ENCODE measurements at regions not wholly inside any gene's neighbourhood (a gene's known extent, or its start where the extent isn't known, plus 50 kb on each side); places are given as distances from the start of the nearest gene placed in this dataset.

- Mint-ChIP-seq H3K9me3 (ENCODE audit: unreplicated experiment) (peaks cover 14% of the 10 kb centered on the region), H3K4me1 (ENCODE audit: unreplicated experiment) (no peaks in the 10 kb centered on the region), H3K4me3 (ENCODE audit: unreplicated experiment) (no peak overlapping the region), H3K27ac (ENCODE audit: unreplicated experiment) (no peak overlapping the region), H3K36me3 (ENCODE audit: unreplicated experiment) (no peaks in the 10 kb centered on the region), H3K27me3 (ENCODE audit: unreplicated experiment) (peaks cover 7% of the 10 kb centered on the region)
- TF ChIP-seq, protein P1, sequence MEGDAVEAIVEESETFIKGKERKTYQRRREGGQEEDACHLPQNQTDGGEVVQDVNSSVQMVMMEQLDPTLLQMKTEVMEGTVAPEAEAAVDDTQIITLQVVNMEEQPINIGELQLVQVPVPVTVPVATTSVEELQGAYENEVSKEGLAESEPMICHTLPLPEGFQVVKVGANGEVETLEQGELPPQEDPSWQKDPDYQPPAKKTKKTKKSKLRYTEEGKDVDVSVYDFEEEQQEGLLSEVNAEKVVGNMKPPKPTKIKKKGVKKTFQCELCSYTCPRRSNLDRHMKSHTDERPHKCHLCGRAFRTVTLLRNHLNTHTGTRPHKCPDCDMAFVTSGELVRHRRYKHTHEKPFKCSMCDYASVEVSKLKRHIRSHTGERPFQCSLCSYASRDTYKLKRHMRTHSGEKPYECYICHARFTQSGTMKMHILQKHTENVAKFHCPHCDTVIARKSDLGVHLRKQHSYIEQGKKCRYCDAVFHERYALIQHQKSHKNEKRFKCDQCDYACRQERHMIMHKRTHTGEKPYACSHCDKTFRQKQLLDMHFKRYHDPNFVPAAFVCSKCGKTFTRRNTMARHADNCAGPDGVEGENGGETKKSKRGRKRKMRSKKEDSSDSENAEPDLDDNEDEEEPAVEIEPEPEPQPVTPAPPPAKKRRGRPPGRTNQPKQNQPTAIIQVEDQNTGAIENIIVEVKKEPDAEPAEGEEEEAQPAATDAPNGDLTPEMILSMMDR (IDR thresholded peaks at IDR 0.05): no peak
- no peak for DNase-seq (ENCODE audit: extremely low spot score, unreplicated experiment)
These were observed 112.9 kb upstream of the GYPC start for GRCh38 chr2:126543081-126543480.

DNA sequence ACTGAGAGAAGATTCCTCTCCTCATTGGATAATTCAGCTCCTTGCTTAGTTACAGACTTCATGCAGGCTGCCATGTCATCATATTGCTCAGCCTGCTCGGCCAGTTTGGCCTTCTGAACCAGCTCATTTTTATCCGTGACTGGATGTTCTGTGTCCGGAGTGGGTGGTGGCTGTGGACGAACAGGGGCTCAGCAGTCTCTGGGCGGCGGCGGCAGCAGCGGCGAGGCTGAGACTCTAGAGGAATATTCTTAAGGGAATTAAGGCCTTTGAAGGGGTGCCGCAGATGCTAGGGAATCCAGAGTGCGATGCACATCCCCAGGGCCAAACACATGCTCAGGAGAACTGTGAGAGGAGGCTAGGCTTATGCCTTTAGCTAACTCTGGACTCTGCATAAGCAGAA lies 97.9 kb upstream of the GYPC start:
- no peak overlapping the region for H3K4me3 Mint-ChIP-seq (ENCODE audit: unreplicated experiment)

DNA sequence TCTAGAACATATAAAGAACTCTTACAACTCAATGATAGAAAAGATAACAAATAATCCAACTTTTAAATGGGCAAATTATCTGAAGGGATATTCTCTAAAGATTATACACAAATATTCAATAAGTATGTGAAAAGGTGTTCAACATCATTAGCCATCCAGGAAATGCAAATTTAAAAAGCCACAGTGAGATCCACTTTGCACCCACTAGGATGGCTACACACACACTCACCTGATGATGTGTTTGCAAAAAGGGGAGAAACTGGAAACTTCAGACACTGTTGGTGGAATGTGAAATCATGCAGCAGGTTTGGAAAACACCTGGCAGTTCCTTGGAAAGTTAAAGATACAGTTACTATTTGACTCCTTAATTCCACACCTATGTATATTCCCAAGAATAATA lies 87.2 kb upstream of the GYPC start:
- no peak for DNase-seq (ENCODE audit: extremely low spot score, unreplicated experiment)
- Mint-ChIP-seq H3K36me3 (ENCODE audit: unreplicated experiment) (no peaks in the 10 kb centered on the region), H3K27ac (ENCODE audit: unreplicated experiment) (no peak overlapping the region), H3K4me1 (ENCODE audit: unreplicated experiment) (no peaks in the 10 kb centered on the region), H3K27me3 (ENCODE audit: unreplicated experiment) (peaks cover 36% of the 10 kb centered on the region), H3K4me3 (ENCODE audit: unreplicated experiment) (no peak overlapping the region), H3K9me3 (ENCODE audit: unreplicated experiment) (peaks cover 4% of the 10 kb centered on the region)
- TF ChIP-seq, protein P1 (IDR thresholded peaks at IDR 0.05): no peak

More for the DNA sequence above, 97.9 kb upstream of the GYPC start:
- Mint-ChIP-seq H3K27ac (ENCODE audit: unreplicated experiment) (no peak overlapping the region), H3K36me3 (ENCODE audit: unreplicated experiment) (no peaks in the 10 kb centered on the region), H3K9me3 (ENCODE audit: unreplicated experiment) (peaks cover 8% of the 10 kb centered on the region), H3K27me3 (ENCODE audit: unreplicated experiment) (peaks cover 15% of the 10 kb centered on the region), H3K4me1 (ENCODE audit: unreplicated experiment) (no peaks in the 10 kb centered on the region)
- no peak for DNase-seq (ENCODE audit: extremely low spot score, unreplicated experiment)
- TF ChIP-seq, protein P1 (IDR thresholded peaks at IDR 0.05): no peak

DNA sequence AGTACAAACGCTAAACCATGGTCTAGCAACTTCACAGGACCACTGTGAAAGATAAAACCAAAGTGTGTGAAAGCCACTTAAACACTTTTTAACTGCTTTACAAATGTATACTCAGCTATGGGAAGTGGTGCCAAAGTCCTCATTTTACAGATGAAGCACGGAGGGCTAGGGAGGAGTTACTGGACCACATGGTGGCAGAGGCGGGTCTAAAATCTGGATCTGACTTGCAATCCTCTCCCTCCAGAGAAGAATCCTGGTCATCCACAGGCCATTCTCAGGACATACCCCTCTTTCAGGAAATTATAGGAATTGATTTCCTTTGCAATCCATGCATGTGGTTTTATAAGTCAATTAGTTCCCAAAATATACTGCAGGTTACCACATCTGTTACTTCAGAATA lies 84.6 kb upstream of the GYPC start:
- TF ChIP-seq, protein P1 (IDR thresholded peaks at IDR 0.05): no peak
- H3K9me3 Mint-ChIP-seq (ENCODE audit: unreplicated experiment): no peaks in the 10 kb centered on the region
- H3K36me3 Mint-ChIP-seq (ENCODE audit: unreplicated experiment): no peaks in the 10 kb centered on the region
- H3K27me3 Mint-ChIP-seq (ENCODE audit: unreplicated experiment): peaks cover 21% of the 10 kb centered on the region
- DNase-seq (ENCODE audit: extremely low spot score, unreplicated experiment): no peak
- H3K27ac Mint-ChIP-seq (ENCODE audit: unreplicated experiment): no peak overlapping the region
- H3K4me3 Mint-ChIP-seq (ENCODE audit: unreplicated experiment): no peak overlapping the region
- H3K4me1 Mint-ChIP-seq (ENCODE audit: unreplicated experiment): no peaks in the 10 kb centered on the region

GRCh38 chr2:126575631-126576030 lies 80.3 kb upstream of the GYPC start:
- no peak overlapping the region for H3K27ac Mint-ChIP-seq (ENCODE audit: unreplicated experiment)
- H3K36me3 Mint-ChIP-seq (ENCODE audit: unreplicated experiment): no peaks in the 10 kb centered on the region
- no peak for DNase-seq (ENCODE audit: extremely low spot score, unreplicated experiment)
- TF ChIP-seq, protein P1 (IDR thresholded peaks at IDR 0.05): no peak
- H3K27me3 Mint-ChIP-seq (ENCODE audit: unreplicated experiment): peaks cover 27% of the 10 kb centered on the region
- no peaks in the 10 kb centered on the region for H3K9me3 Mint-ChIP-seq (ENCODE audit: unreplicated experiment)
- no peak overlapping the region for H3K4me3 Mint-ChIP-seq (ENCODE audit: unreplicated experiment)
- no peaks in the 10 kb centered on the region for H3K4me1 Mint-ChIP-seq (ENCODE audit: unreplicated experiment)

Data from osteocyte (in vitro differentiated cells).